Mesenchymal stem cell (in vitro differentiated cells and primary cell): ENCODE measurements at regions not wholly inside any gene's neighbourhood (a gene's known extent, or its start where the extent isn't known, plus 50 kb on each side); places are given as distances from the start of the nearest gene placed in this dataset.

Experiments used
- DNase-seq: peaks from one replicate; pipeline ENCODE4 v3.0.0-alpha.2; 2013
- H2AFZ ChIP-seq: one replicate; pipeline ENCODE4 v1.6.1; 2013; ENCODE audit warnings: low read depth, mild to moderate bottlenecking, control low read depth, inconsistent platforms, low read length, moderate library complexity
- H2AK5ac ChIP-seq: 2 replicates; pipeline ENCODE4 v1.6.1; 2013; ENCODE audit warnings: low read length, moderate library complexity, mild to moderate bottlenecking, inconsistent platforms; ENCODE audit not compliant: severe bottlenecking
- H2BK120ac ChIP-seq: one replicate; pipeline ENCODE4 v1.6.1; 2013; ENCODE audit warnings: low read depth, mild to moderate bottlenecking, inconsistent platforms, low read length, moderate library complexity
- H2BK12ac ChIP-seq, 2 experiments: one replicate each; pipeline ENCODE4 v1.6.1; 2013; ENCODE audit warnings: inconsistent platforms in 2 of 2, low read length in 2 of 2, mild to moderate bottlenecking in 2 of 2, moderate library complexity in 2 of 2, control low read depth in 1 of 2
- H2BK15ac ChIP-seq: one replicate; pipeline ENCODE4 v1.6.1; 2013; ENCODE audit warnings: mild to moderate bottlenecking, low read depth, inconsistent platforms; ENCODE audit not compliant: poor library complexity, severe bottlenecking
- H2BK5ac ChIP-seq: 2 replicates; pipeline ENCODE4 v1.6.1; 2013; ENCODE audit warnings: low read depth, mild to moderate bottlenecking, low read length, control low read depth, inconsistent platforms; ENCODE audit not compliant: poor library complexity, severe bottlenecking
- H3K14ac ChIP-seq, 2 experiments: one replicate each; pipeline ENCODE4 v1.6.1; 2013; ENCODE audit warnings: inconsistent platforms in 2 of 2, low read length in 2 of 2, control low read depth in 1 of 2, mild to moderate bottlenecking in 1 of 2, moderate library complexity in 1 of 2
- H3K18ac ChIP-seq, 2 experiments: one replicate each; pipeline ENCODE4 v1.6.1; 2013; ENCODE audit warnings: inconsistent platforms in 2 of 2, low read length in 2 of 2, control low read depth in 1 of 2, low read depth in 1 of 2, mild to moderate bottlenecking in 1 of 2
- H3K23ac ChIP-seq, 2 experiments: one replicate each; pipeline ENCODE4 v1.6.1; 2013; ENCODE audit warnings: inconsistent platforms in 2 of 2, low read length in 2 of 2, mild to moderate bottlenecking in 2 of 2, moderate library complexity in 2 of 2, control low read depth in 1 of 2
- H3K27ac ChIP-seq: 2 replicates; pipeline ENCODE4 v1.5.1; 2013; ENCODE audit warnings: mild to moderate bottlenecking, moderate library complexity, low read length, control low read depth, inconsistent platforms; ENCODE audit not compliant: poor library complexity, severe bottlenecking
- H3K27me3 ChIP-seq, 2 experiments: 2 replicates each; pipeline versions ENCODE4 v1.6.1 to v1.7.0; 2013; ENCODE audit warnings: low read length in 2 of 2, mild to moderate bottlenecking in 2 of 2, moderate library complexity in 2 of 2, control low read depth in 1 of 2, inconsistent platforms in 1 of 2; ENCODE audit not compliant: control insufficient read depth in 1 of 2, insufficient read depth in 1 of 2
- H3K36me3 ChIP-seq, 2 experiments: 2 replicates each; pipeline versions ENCODE4 v1.6.1 to v1.7.0; 2013; ENCODE audit warnings: low read length in 2 of 2, control low read depth in 1 of 2, inconsistent platforms in 1 of 2, low read depth in 1 of 2, mild to moderate bottlenecking in 1 of 2; ENCODE audit not compliant: insufficient read depth in 2 of 2, control insufficient read depth in 1 of 2
- H3K4ac ChIP-seq, 2 experiments: one replicate each; pipeline ENCODE4 v1.6.1; 2013; ENCODE audit warnings: inconsistent platforms in 2 of 2, low read length in 2 of 2, mild to moderate bottlenecking in 2 of 2, moderate library complexity in 2 of 2, control low read depth in 1 of 2, low read depth in 1 of 2
- H3K4me1 ChIP-seq: 2 replicates; pipeline ENCODE4 v1.6.1; 2013; ENCODE audit warnings: low read depth, low read length, control low read depth; ENCODE audit not compliant: control insufficient read depth, insufficient read depth
- H3K4me2 ChIP-seq: 2 replicates; pipeline ENCODE4 v1.6.1; 2013; ENCODE audit warnings: low read length, mild to moderate bottlenecking, inconsistent platforms; ENCODE audit not compliant: poor library complexity, severe bottlenecking
- H3K4me3 ChIP-seq, 2 experiments: 2 replicates each; pipeline versions ENCODE4 v1.5.1 to v1.7.0; 2013; ENCODE audit warnings: low read length in 2 of 2, mild to moderate bottlenecking in 2 of 2, control low read depth in 1 of 2, low read depth in 1 of 2; ENCODE audit not compliant: insufficient read depth in 1 of 2
- H3K79me1 ChIP-seq: replicated peaks from 2 replicates; pipeline ENCODE4 v1.6.1; 2013; ENCODE audit warnings: mild to moderate bottlenecking, control low read depth, low read length, inconsistent platforms; ENCODE audit not compliant: poor library complexity, severe bottlenecking
- H3K9ac ChIP-seq: 2 replicates; pipeline ENCODE4 v1.7.0; 2013; ENCODE audit warnings: mild to moderate bottlenecking, low read length, moderate library complexity
- H3K9me3 ChIP-seq: 2 replicates; pipeline ENCODE4 v1.7.0; 2013; ENCODE audit warnings: mild to moderate bottlenecking, low read length; ENCODE audit not compliant: control insufficient read depth
- H4K8ac ChIP-seq: one replicate; pipeline ENCODE4 v1.6.1; 2013; ENCODE audit warnings: inconsistent platforms, mild to moderate bottlenecking, low read length, moderate library complexity
- H4K91ac ChIP-seq: one replicate; pipeline ENCODE4 v1.6.1; 2013; ENCODE audit warnings: mild to moderate bottlenecking, low read length, inconsistent platforms
- WGBS: methylation state at CpG from one replicate; pipeline ENCODE4 v1.1.7; 2013; ENCODE audit warnings: mixed read lengths; 5-methylcytosine and 5-hydroxymethylcytosine counted together

- no peak overlapping the region for H2AK5ac ChIP-seq
- H2BK5ac ChIP-seq, result no peak overlapping the region
- no peak overlapping the region for H3K9ac ChIP-seq
- no peak overlapping the region for H3K4me2 ChIP-seq
- H2BK12ac ChIP-seq, result no peak overlapping the region
- no peak overlapping the region for H3K14ac ChIP-seq
- H3K9me3 ChIP-seq, result no peaks in the 10 kb centered on the region
- no peaks in the 10 kb centered on the region for H3K4me1 ChIP-seq
- DNase-seq, result no peak
- no peak overlapping the region for H3K23ac ChIP-seq
- no peak overlapping the region for H4K8ac ChIP-seq
- no peak overlapping the region for H3K27ac ChIP-seq
- H3K27me3 ChIP-seq, result peaks cover 0 to 37% of the 10 kb centered on the region in 2 experiments
- no peak overlapping the region for H3K18ac ChIP-seq
- no peak overlapping the region for H3K4ac ChIP-seq
- no peaks in the 10 kb centered on the region for H3K79me1 ChIP-seq
- H3K4me3 ChIP-seq, result no peak overlapping the region
- H2AFZ ChIP-seq, result no peak overlapping the region
- no peak overlapping the region for H2BK120ac ChIP-seq
- no peak overlapping the region for H2BK15ac ChIP-seq
- H3K36me3 ChIP-seq, result no peaks in the 10 kb centered on the region
- 84% methylated on average over 14 of the region's 16 CpGs for WGBS
- no peak overlapping the region for H4K91ac ChIP-seq
These were observed 281.0 kb downstream of the TFAP2C start for GRCh38 chr20:56909918-56910714.

GRCh38 chr20:56911946-56912345 lies 282.8 kb downstream of the TFAP2C start:
- no peak overlapping the region for H3K14ac ChIP-seq
- no peak overlapping the region for H2AK5ac ChIP-seq
- H4K8ac ChIP-seq, result no peak overlapping the region
- H2BK15ac ChIP-seq, result no peak overlapping the region
- H3K4me1 ChIP-seq, result no peaks in the 10 kb centered on the region
- H3K4me2 ChIP-seq, result no peak overlapping the region
- no peak overlapping the region for H2BK5ac ChIP-seq
- H3K4ac ChIP-seq, result no peak overlapping the region
- no peaks in the 10 kb centered on the region for H3K9me3 ChIP-seq
- no peak overlapping the region for H2BK12ac ChIP-seq
- no peaks in the 10 kb centered on the region for H3K36me3 ChIP-seq
- H3K27ac ChIP-seq, result no peak overlapping the region
- DNase-seq, result no peak
- no peak overlapping the region for H3K4me3 ChIP-seq
- no peak overlapping the region for H2BK120ac ChIP-seq
- no peak overlapping the region for H3K18ac ChIP-seq
- no peak overlapping the region for H3K23ac ChIP-seq
- H4K91ac ChIP-seq, result no peak overlapping the region
- no peak overlapping the region for H2AFZ ChIP-seq
- H3K27me3 ChIP-seq, result peaks cover 0 to 39% of the 10 kb centered on the region in 2 experiments
- no peaks in the 10 kb centered on the region for H3K79me1 ChIP-seq
- 76% methylated on average over 18 of the region's 18 CpGs for WGBS
- H3K9ac ChIP-seq, result no peak overlapping the region

- no peaks in the 10 kb centered on the region for H3K36me3 ChIP-seq
- H2BK12ac ChIP-seq, result no peak overlapping the region
- no peak overlapping the region for H3K23ac ChIP-seq
- H2BK120ac ChIP-seq, result no peak overlapping the region
- H3K14ac ChIP-seq, result no peak overlapping the region
- no peak overlapping the region for H3K9ac ChIP-seq
- no peaks in the 10 kb centered on the region for H3K79me1 ChIP-seq
- H3K4me2 ChIP-seq, result no peak overlapping the region
- H3K4me3 ChIP-seq, result no peak overlapping the region
- no peak overlapping the region for H4K91ac ChIP-seq
- H3K9me3 ChIP-seq, result no peaks in the 10 kb centered on the region
- H3K27ac ChIP-seq, result no peak overlapping the region
- no peak overlapping the region for H3K18ac ChIP-seq
- DNase-seq, result no peak
- no peak overlapping the region for H4K8ac ChIP-seq
- H2BK5ac ChIP-seq, result no peak overlapping the region
- no peak overlapping the region for H2AFZ ChIP-seq
- WGBS, result 91% methylated on average over 5 of the region's 5 CpGs
- peaks cover 3 to 43% of the 10 kb centered on the region in 2 experiments for H3K27me3 ChIP-seq
- no peak overlapping the region for H2BK15ac ChIP-seq
- no peak overlapping the region for H3K4ac ChIP-seq
- H3K4me1 ChIP-seq, result no peaks in the 10 kb centered on the region
- no peak overlapping the region for H2AK5ac ChIP-seq
These were observed 285.4 kb downstream of the TFAP2C start for GRCh38 chr20:56914532-56914931.

GRCh38 chr20:56916345-56916622 lies 287.2 kb downstream of the TFAP2C start:
- Histone ChIP-seq H3K4ac (no peak overlapping the region), H3K9ac (no peak overlapping the region), H3K4me1 (no peaks in the 10 kb centered on the region), H3K36me3 (no peaks in the 10 kb centered on the region), H3K23ac (no peak overlapping the region), H4K91ac (no peak overlapping the region), H2BK120ac (no peak overlapping the region), H3K79me1 (no peaks in the 10 kb centered on the region), H3K27me3 (peaks cover 13 to 43% of the 10 kb centered on the region in 2 experiments), H3K14ac (no peak overlapping the region), H2BK12ac (no peak overlapping the region), H2AK5ac (no peak overlapping the region), H2BK15ac (no peak overlapping the region), H3K27ac (no peak overlapping the region), H2AFZ (no peak overlapping the region), H2BK5ac (no peak overlapping the region), H3K4me3 (no peak overlapping the region), H3K18ac (no peak overlapping the region), H3K4me2 (no peak overlapping the region), H4K8ac (no peak overlapping the region), H3K9me3 (no peaks in the 10 kb centered on the region)
- no peak for DNase-seq
- WGBS, result 89% methylated on average over 10 of the region's 10 CpGs
